Suprapubic skin (tissue), 4 donors: ENCODE measurements at regions not wholly inside any gene's neighbourhood (a gene's known extent, or its start where the extent isn't known, plus 50 kb on each side); places are given as distances from the start of the nearest gene placed in this dataset.

ENCODE experiments used
- CTCF ChIP-seq, 2 donors: fragments of 200-600 bp in 1 of 2; fragments of 450-650 bp in 1 of 2; sonication (generic) in 1 of 2; IDR thresholded peaks; one replicate each; pipeline ENCODE4 v1.5.1; 2016 to 2019; ENCODE audit warnings: antibody characterized with exemption in 2 of 2, mild to moderate bottlenecking in 1 of 2, moderate library complexity in 1 of 2
- POLR2A ChIP-seq, 2 donors: fragments of 450-650 bp; IDR thresholded peaks; one replicate each; pipeline ENCODE4 v1.6.1; 2017; ENCODE audit warnings: antibody characterized with exemption in 2 of 2, mild to moderate bottlenecking in 2 of 2, moderate library complexity in 2 of 2
- POLR2AphosphoS5 ChIP-seq, 3 donors: sonication (generic); formaldehyde crosslinking; IDR thresholded peaks; one replicate each; pipeline ENCODE4 v1.6.1; 2017; ENCODE audit warnings: antibody characterized with exemption in 3 of 3

DNA sequence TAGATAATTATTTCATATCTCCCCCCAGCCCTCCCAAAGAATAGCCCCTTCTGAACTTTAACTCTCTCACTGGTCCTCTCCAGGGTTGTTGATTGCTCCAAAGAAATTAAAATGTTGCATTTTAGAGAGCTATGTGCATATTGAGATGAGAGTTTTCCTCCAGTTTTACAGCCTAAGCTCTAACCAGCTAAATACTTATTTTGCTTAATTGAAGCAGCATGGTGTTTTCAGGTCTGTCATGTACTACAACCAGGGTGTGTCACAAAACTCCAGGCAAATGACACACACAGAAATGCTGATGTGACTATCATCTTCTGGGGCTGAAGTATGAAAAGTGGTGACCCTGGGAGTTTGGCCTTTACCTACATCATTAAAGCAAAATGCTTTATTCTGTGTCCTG is 196.8 kb upstream of the STXBP5 start:
- TF ChIP-seq CTCF (IDR thresholded peaks at IDR 0.05) (no peak), POLR2AphosphoS5 (IDR thresholded peaks at IDR 0.05) (no peak), POLR2A (IDR thresholded peaks at IDR 0.05) (no peak)
